Hepatocyte (in vitro differentiated cells): ENCODE measurements at regions not wholly inside any gene's neighbourhood (a gene's known extent, or its start where the extent isn't known, plus 50 kb on each side); places are given as distances from the start of the nearest gene placed in this dataset.

Experiments used
- EZH2 ChIP-seq: fragments of 200-600 bp; sonication (generic); IDR thresholded peaks from 2 replicates; pipeline ENCODE4 v1.6.1; 2016; ENCODE audit warnings: antibody characterized with exemption, mild to moderate bottlenecking, borderline replicate concordance
- TF ChIP-seq, protein P1 (sequence below): fragments of 200-600 bp; sonication (generic); IDR thresholded peaks from 2 replicates; pipeline ENCODE4 v1.5.1; 2016; ENCODE audit warnings: antibody characterized with exemption, mild to moderate bottlenecking; ENCODE audit not compliant: poor library complexity

DNA sequence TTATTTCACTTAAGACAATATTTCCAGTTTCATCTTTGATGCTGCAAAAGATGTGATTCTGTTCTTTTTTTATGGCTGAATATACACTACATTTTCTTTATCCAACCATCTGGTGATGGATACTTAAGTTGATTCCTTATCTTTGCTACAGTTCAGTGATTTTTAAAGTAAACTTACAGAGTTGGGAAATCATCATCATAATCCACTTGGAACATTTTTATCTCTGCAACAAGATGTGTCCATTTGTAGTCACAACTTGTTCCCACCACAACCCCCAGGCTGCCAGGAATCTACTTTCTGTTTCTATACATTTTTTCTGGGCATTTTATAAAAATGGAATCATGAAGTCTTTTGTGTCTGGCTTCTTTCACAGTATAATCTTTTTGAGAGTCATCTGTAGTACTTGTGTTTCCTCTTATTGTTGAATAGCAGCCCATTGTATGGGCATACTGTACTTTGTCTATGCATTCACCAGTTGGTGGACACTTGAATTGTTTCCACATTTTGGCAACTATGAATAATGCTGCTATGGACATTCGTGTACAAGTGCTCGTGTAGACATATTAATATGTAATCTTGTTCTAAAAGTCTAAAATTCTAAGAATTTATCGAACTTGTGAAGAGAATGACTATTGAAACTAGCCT lies 212.5 kb upstream of the DDHD1 start:
- TF ChIP-seq, protein P1, sequence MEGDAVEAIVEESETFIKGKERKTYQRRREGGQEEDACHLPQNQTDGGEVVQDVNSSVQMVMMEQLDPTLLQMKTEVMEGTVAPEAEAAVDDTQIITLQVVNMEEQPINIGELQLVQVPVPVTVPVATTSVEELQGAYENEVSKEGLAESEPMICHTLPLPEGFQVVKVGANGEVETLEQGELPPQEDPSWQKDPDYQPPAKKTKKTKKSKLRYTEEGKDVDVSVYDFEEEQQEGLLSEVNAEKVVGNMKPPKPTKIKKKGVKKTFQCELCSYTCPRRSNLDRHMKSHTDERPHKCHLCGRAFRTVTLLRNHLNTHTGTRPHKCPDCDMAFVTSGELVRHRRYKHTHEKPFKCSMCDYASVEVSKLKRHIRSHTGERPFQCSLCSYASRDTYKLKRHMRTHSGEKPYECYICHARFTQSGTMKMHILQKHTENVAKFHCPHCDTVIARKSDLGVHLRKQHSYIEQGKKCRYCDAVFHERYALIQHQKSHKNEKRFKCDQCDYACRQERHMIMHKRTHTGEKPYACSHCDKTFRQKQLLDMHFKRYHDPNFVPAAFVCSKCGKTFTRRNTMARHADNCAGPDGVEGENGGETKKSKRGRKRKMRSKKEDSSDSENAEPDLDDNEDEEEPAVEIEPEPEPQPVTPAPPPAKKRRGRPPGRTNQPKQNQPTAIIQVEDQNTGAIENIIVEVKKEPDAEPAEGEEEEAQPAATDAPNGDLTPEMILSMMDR = no peak
- TF ChIP-seq EZH2 = no peak
